Jurkat, Clone E6-1 (cell line): ENCODE measurements at regions not wholly inside any gene's neighbourhood (a gene's known extent, or its start where the extent isn't known, plus 50 kb on each side); places are given as distances from the start of the nearest gene placed in this dataset.
A peak's percentile ranks its signal among the peaks of the same experiment; 100 is the strongest.
"Not testable (repeated sequence)": the region's sequence is repeated elsewhere in the genome, so short reads cannot be mapped to it uniquely, and the experiment has no call there.

Source experiments
- DNase-seq: peaks from one replicate; pipeline ENCODE4 v3.0.0-alpha.2; 2011; ENCODE audit warnings: low read depth, low spot score
- H3K4me3 ChIP-seq: 2 replicates; pipeline ENCODE4 v1.5.1; 2011; ENCODE audit warnings: mild to moderate bottlenecking, low read length, control low read depth, moderate library complexity

- no peak overlapping the region for H3K4me3 ChIP-seq
- DNase-seq, result no peak
Measured at GRCh38 chrX:27404366-27404765, 58.8 kb downstream of the PPP4R3C start.

GRCh38 chrX:27399146-27399456, 64.0 kb downstream of the PPP4R3C start:
- DNase-seq, result no peak
- H3K4me3 ChIP-seq, result no peak overlapping the region

- no peak for DNase-seq
- H3K4me3 ChIP-seq, result no peak overlapping the region
Measured at GRCh38 chrX:27391623-27392022, 71.5 kb downstream of the PPP4R3C start.

- DNase-seq, result no peak
Measured at GRCh38 chrX:27381419-27381818, 81.7 kb downstream of the PPP4R3C start.

GRCh38 chrX:27380163-27380845, 82.8 kb downstream of the PPP4R3C start:
- DNase-seq, result no peak
- no peak overlapping the region for H3K4me3 ChIP-seq

More at GRCh38 chrX:27381419-27381818, 81.7 kb downstream of the PPP4R3C start:
- H3K4me3 ChIP-seq, result no peak overlapping the region

GRCh38 chrX:27354021-27354420, 109.1 kb downstream of the PPP4R3C start:
- DNase-seq, result no peak
- H3K4me3 ChIP-seq, result no peak overlapping the region

GRCh38 chrX:27350476-27350875, 112.7 kb downstream of the PPP4R3C start:
- H3K4me3 ChIP-seq, result no peak overlapping the region
- no peak for DNase-seq

GRCh38 chrX:27336466-27337091, 126.6 kb downstream of the PPP4R3C start:
- H3K4me3 ChIP-seq, result no peak overlapping the region
- peak; percentile 5 for DNase-seq

- no peak overlapping the region for H3K4me3 ChIP-seq
- DNase-seq, result no peak
Measured at GRCh38 chrX:27321632-27322031, 141.5 kb downstream of the PPP4R3C start.

GRCh38 chrX:27309406-27309805, 153.7 kb downstream of the PPP4R3C start:
- no peak overlapping the region for H3K4me3 ChIP-seq

GRCh38 chrX:27307546-27307945, 155.6 kb downstream of the PPP4R3C start:
- H3K4me3 ChIP-seq, result no peak overlapping the region
- DNase-seq, result no peak

More at GRCh38 chrX:27309406-27309805, 153.7 kb downstream of the PPP4R3C start:
- no peak for DNase-seq

GRCh38 chrX:27292552-27292951, 170.6 kb downstream of the PPP4R3C start:
- not testable (repeated sequence) for DNase-seq, H3K4me3 ChIP-seq

GRCh38 chrX:27276751-27277150, 186.4 kb downstream of the PPP4R3C start:
- DNase-seq, result no peak

GRCh38 chrX:27254656-27255055, 208.5 kb downstream of the PPP4R3C start:
- no peak overlapping the region for H3K4me3 ChIP-seq
- DNase-seq, result no peak

More at GRCh38 chrX:27276751-27277150, 186.4 kb downstream of the PPP4R3C start:
- no peak overlapping the region for H3K4me3 ChIP-seq

GRCh38 chrX:27251369-27251768, 211.8 kb downstream of the PPP4R3C start:
- H3K4me3 ChIP-seq, result no peak overlapping the region
- no peak for DNase-seq

GRCh38 chrX:27242581-27242980, 220.6 kb downstream of the PPP4R3C start:
- no peak overlapping the region for H3K4me3 ChIP-seq
- DNase-seq, result no peak

GRCh38 chrX:27241981-27242380, 221.2 kb downstream of the PPP4R3C start:
- no peak for DNase-seq
- H3K4me3 ChIP-seq, result no peak overlapping the region

- DNase-seq, H3K4me3 ChIP-seq: not testable (repeated sequence)
Measured at GRCh38 chrX:27240042-27240441, 223.1 kb downstream of the PPP4R3C start.

- no peak for DNase-seq
- no peak overlapping the region for H3K4me3 ChIP-seq
Measured at GRCh38 chrX:27236681-27237080, 226.5 kb downstream of the PPP4R3C start.

- H3K4me3 ChIP-seq, result no peak overlapping the region
- no peak for DNase-seq
Measured at GRCh38 chrX:27229721-27230120, 233.4 kb downstream of the PPP4R3C start.

- no peak for DNase-seq
- H3K4me3 ChIP-seq, result no peak overlapping the region
Measured at GRCh38 chrX:27222661-27223060, 240.5 kb downstream of the PPP4R3C start.
